GM12878 (cell line): ENCODE measurements at regions not wholly inside any gene's neighbourhood (a gene's known extent, or its start where the extent isn't known, plus 50 kb on each side); places are given as distances from the start of the nearest gene placed in this dataset.

Experiments used
- ATAC-seq: fragments of 200-7000 bp; cut with Tn5 transposase; 3 replicates; pipeline ENCODE4 v1.9.1; 2020; ENCODE audit warnings: mild to moderate bottlenecking, moderate library complexity
- BruUV-seq: library from RNA; stranded (reverse); fragments of 400-500 nt; replicated peaks from 2 replicates; lab custom pipeline; 2021; lab: Mats Ljungman, UMichigan
- CTCF ChIA-PET: fragments of 300-600 bp; sonication (Branson Sonifier 250); formaldehyde crosslinking; extraction: SDS; loops from one replicate; lab custom pipeline; 2021; ENCODE audit warnings: inconsistent platforms; lab: Yijun Ruan, JAX
- POLR2A ChIA-PET: fragments of 350-600 bp; formaldehyde crosslinking; extraction: SDS; loops from one replicate; lab custom pipeline; 2021; ENCODE audit warnings: inconsistent platforms; lab: Charles Lee
- RAD21 ChIA-PET: fragments of 300-600 bp; sonication (Branson Sonifier 250); formaldehyde crosslinking; loops from one replicate; lab custom pipeline; 2023; ENCODE audit warnings: antibody characterized with exemption; ENCODE audit not compliant: unreplicated experiment; lab: Charles Lee
- SMC1A ChIA-PET: fragments of 300-600 bp; sonication (Branson Sonifier 250); formaldehyde crosslinking; loops from one replicate; lab custom pipeline; 2023; ENCODE audit not compliant: unreplicated experiment, uncharacterized antibody; lab: Charles Lee
- DNase-seq: peaks from one replicate; pipeline ENCODE4 v3.0.0-alpha.2; 2011; ENCODE audit warnings: low read depth, low spot score
- FAIRE-seq: peaks from 3 replicates; lab custom pipeline; 2011; peaks lifted over from hg19 to GRCh38; lab: Jason Lieb, UNC
- H2AFZ ChIP-seq: 2 replicates; pipeline ENCODE4 v1.6.0; 2011; ENCODE audit warnings: low read depth, low read length, control low read depth; ENCODE audit not compliant: control insufficient read depth
- H3K27ac ChIP-seq: 2 replicates; pipeline ENCODE4 v1.5.1; 2011; ENCODE audit warnings: control low read depth; ENCODE audit not compliant: control insufficient read depth, insufficient read depth
- H3K27me3 ChIP-seq, 2 experiments: replicated peaks in 1 of 2; 2 replicates each; pipeline versions ENCODE4 v1.6.0 to v1.6.1; 2011; ENCODE audit warnings: low read length in 1 of 2; ENCODE audit not compliant: control insufficient read depth in 2 of 2, insufficient read depth in 2 of 2
- H3K36me3 ChIP-seq, 2 experiments: 2 replicates each; pipeline ENCODE4 v1.5.1; 2011; ENCODE audit warnings: low read length in 1 of 2; ENCODE audit not compliant: control insufficient read depth in 2 of 2, insufficient read depth in 2 of 2
- H3K4me1 ChIP-seq: 2 replicates; pipeline ENCODE4 v1.6.1; 2011; ENCODE audit warnings: mild to moderate bottlenecking, low read length, moderate library complexity, mixed read lengths; ENCODE audit not compliant: control insufficient read depth, insufficient read depth
- H3K4me2 ChIP-seq: 2 replicates; pipeline ENCODE4 v1.6.0; 2011; ENCODE audit warnings: control low read depth; ENCODE audit not compliant: control insufficient read depth, insufficient read depth
- H3K4me3 ChIP-seq: fragments of 200-600 bp; sonication (generic); 2 replicates; pipeline ENCODE4 v1.5.1; 2016
- H3K79me2 ChIP-seq: 2 replicates; pipeline ENCODE4 v1.6.0; 2011; ENCODE audit warnings: low read length; ENCODE audit not compliant: control insufficient read depth, insufficient read depth
- H3K9ac ChIP-seq: 2 replicates; pipeline ENCODE4 v1.8.0; 2011; ENCODE audit warnings: low read length, control low read depth, mixed read lengths; ENCODE audit not compliant: control insufficient read depth, insufficient read depth
- H3K9me3 ChIP-seq: replicated peaks from 3 replicates; pipeline ENCODE4 v1.5.1; 2011; ENCODE audit warnings: mild to moderate bottlenecking, low read length; ENCODE audit not compliant: control insufficient read depth, insufficient read depth
- H4K20me1 ChIP-seq: 2 replicates; pipeline ENCODE4 v1.6.0; 2011; ENCODE audit not compliant: control insufficient read depth, insufficient read depth
- JUND ChIP-seq: IDR thresholded peaks from 2 replicates; pipeline ENCODE4 v1.6.1; 2012; ENCODE audit warnings: low read depth, mild to moderate bottlenecking, low read length, improper control_type of control experiment, moderate library complexity
- WGBS: methylation state at CpG from one replicate; pipeline ENCODE4 v1.1.6; 2016; ENCODE audit warnings: low lambda C conversion rate; ENCODE audit not compliant: insufficient replicate concordance, insufficient coverage; ENCODE audit errors: missing lambda C conversion rate; 5-methylcytosine and 5-hydroxymethylcytosine counted together
- in situ Hi-C: fragments of 300-500 bp; cut with MboI; formaldehyde crosslinking; loops from 9 replicates; pipeline ENCODE4 v1.14.3; 2018; ENCODE audit warnings: mixed read lengths
- intact Hi-C: fragments of 100-400 bp; cut with micrococcal nuclease; formaldehyde crosslinking; loops from one replicate; pipeline ENCODE4 v1.14.2; 2022; ENCODE audit not compliant: unreplicated experiment
- TF ChIP-seq, protein P1 (sequence below): IDR thresholded peaks from 2 replicates; pipeline ENCODE4 v1.6.1; 2011; ENCODE audit warnings: borderline replicate concordance, low read depth, mild to moderate bottlenecking, moderate library complexity, low read length; ENCODE audit not compliant: insufficient read depth, poor library complexity, severe bottlenecking
- TF ChIP-seq, protein P2 (sequence below): IDR thresholded peaks from 2 replicates; pipeline ENCODE4 v1.6.1; 2011; ENCODE audit warnings: mild to moderate bottlenecking, low read depth, low read length, moderate library complexity; ENCODE audit not compliant: insufficient replicate concordance

DNA sequence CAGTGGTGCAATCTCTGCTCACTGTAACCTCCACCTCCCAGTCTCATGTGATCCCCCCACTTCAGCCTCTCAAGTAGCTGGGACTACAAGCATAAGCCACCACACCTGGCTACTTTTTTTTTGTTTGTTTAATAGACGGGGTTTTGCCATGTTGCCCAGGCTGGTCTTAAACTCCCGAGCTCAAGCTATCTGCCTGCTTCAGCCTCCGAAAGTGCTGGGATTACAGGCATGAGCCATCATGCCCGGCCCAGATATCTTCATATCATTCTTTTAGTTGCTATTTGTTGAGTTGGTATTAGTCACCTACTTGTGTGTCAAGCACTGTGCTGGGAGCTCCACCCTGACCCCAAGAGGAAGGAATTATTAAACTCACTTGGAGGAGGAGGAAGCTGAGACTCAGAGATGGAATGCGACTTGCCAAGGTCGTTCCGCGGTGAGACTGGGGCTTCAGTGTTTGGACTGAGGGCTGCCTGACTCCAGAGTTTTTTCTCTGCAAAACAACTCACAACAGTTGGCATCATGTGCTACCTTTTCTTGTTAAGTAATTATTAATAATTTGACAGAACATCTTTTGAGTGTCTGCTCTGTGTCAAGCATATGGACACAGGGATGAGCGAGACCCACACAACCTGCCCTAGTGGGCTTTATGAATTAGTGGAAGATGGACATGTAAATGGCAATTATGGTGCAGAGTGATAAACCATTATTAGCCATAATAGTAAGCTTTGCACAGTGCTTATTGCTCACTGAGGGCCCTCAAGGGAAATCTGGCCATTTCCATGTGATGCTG lies 132.0 kb downstream of the FOXD2 start:
- ATAC-seq (no peak), DNase-seq (no peak), FAIRE-seq (no peak)
- Histone ChIP-seq H2AFZ (no peak overlapping the region), H3K4me2 (no peak overlapping the region), H3K27me3 (no peaks in the 10 kb centered on the region; a peak in 1 of 4 replicates), H3K9me3 (no peaks in the 10 kb centered on the region), H3K4me3 (no peak overlapping the region), H4K20me1 (no peaks in the 10 kb centered on the region), H3K79me2 (no peaks in the 10 kb centered on the region), H3K9ac (no peak overlapping the region), H3K4me1 (no peaks in the 10 kb centered on the region), H3K27ac (no peak overlapping the region), H3K36me3 (no peaks in the 10 kb centered on the region)
- ChIA-PET RAD21 (no interaction called here), SMC1A (no interaction called here), POLR2A (no interaction called here), CTCF (no interaction called here)
- TF ChIP-seq, protein P1, sequence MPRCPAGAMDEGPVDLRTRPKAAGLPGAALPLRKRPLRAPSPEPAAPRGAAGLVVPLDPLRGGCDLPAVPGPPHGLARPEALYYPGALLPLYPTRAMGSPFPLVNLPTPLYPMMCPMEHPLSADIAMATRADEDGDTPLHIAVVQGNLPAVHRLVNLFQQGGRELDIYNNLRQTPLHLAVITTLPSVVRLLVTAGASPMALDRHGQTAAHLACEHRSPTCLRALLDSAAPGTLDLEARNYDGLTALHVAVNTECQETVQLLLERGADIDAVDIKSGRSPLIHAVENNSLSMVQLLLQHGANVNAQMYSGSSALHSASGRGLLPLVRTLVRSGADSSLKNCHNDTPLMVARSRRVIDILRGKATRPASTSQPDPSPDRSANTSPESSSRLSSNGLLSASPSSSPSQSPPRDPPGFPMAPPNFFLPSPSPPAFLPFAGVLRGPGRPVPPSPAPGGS, result peak; percentile 83
- TF ChIP-seq JUND, result no peak
- TF ChIP-seq, protein P2, sequence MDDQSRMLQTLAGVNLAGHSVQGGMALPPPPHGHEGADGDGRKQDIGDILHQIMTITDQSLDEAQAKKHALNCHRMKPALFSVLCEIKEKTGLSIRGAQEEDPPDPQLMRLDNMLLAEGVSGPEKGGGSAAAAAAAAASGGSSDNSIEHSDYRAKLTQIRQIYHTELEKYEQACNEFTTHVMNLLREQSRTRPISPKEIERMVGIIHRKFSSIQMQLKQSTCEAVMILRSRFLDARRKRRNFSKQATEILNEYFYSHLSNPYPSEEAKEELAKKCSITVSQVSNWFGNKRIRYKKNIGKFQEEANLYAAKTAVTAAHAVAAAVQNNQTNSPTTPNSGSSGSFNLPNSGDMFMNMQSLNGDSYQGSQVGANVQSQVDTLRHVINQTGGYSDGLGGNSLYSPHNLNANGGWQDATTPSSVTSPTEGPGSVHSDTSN, result peak; percentile 14
- intact Hi-C loops (no loop called here), in situ Hi-C loops (no loop called here)
- 23% methylated on average over 9 of the region's 9 CpGs for WGBS
- BruUV-seq, result no TSS peak
